ENCODE measurements at regions not wholly inside any gene's neighbourhood (a gene's known extent, or its start where the extent isn't known, plus 50 kb on each side); places are given as distances from the start of the nearest gene placed in this dataset.

GRCh38 chr2:57550912-57551311 lies 495.7 kb upstream of the VRK2 start:
- no peak for TF ChIP-seq CTCF (IDR thresholded peaks at IDR 0.05; ENCODE audit: low read depth, low read length)
- no peak for TF ChIP-seq MYC (IDR thresholded peaks at IDR 0.05; ENCODE audit: low read depth, low read length)
- TF ChIP-seq POLR2A (IDR thresholded peaks at IDR 0.05; ENCODE audit: extremely low read depth, insufficient read length) = no peak

Data from NB4 (cell line).